CD14-positive monocyte (primary cell): ENCODE measurements at regions not wholly inside any gene's neighbourhood (a gene's known extent, or its start where the extent isn't known, plus 50 kb on each side); places are given as distances from the start of the nearest gene placed in this dataset.

Experiments
- DNase-seq, 3 donors: peaks; one replicate each; pipeline ENCODE4 v3.0.0-alpha.2; 2011 to 2022
- H2AFZ ChIP-seq: 2 replicates; pipeline ENCODE4 v1.6.0; 2012; ENCODE audit warnings: mild to moderate bottlenecking, low read depth, low read length, inconsistent platforms; ENCODE audit not compliant: insufficient read depth, poor library complexity, severe bottlenecking
- H3K27ac ChIP-seq, 2 donors: 1 replicate in 1 of 2; 2 replicates in 1 of 2; pipeline ENCODE4 v1.5.1; 2012 to 2013; ENCODE audit warnings: low read length in 2 of 2, control low read depth in 1 of 2, inconsistent platforms in 1 of 2, low read depth in 1 of 2, mild to moderate bottlenecking in 1 of 2
- H3K27me3 ChIP-seq, 2 donors: one replicate each; pipeline versions ENCODE4 v1.6.0 to v1.6.1; 2011 to 2013; ENCODE audit warnings: low read length in 2 of 2; ENCODE audit not compliant: control insufficient read depth in 2 of 2, insufficient read depth in 2 of 2
- H3K36me3 ChIP-seq, 2 donors: replicated peaks in 1 of 2; 1 replicate in 1 of 2; 2 replicates in 1 of 2; pipeline versions ENCODE4 v1.5.1 to v1.6.1; 2012 to 2013; ENCODE audit warnings: low read length in 2 of 2, control low read depth in 1 of 2, inconsistent platforms in 1 of 2, mild to moderate bottlenecking in 1 of 2; ENCODE audit not compliant: insufficient read depth in 2 of 2, control insufficient read depth in 1 of 2
- H3K4me1 ChIP-seq, 2 donors: 1 replicate in 1 of 2; 2 replicates in 1 of 2; pipeline versions ENCODE4 v1.5.1 to v1.6.1; 2012 to 2013; ENCODE audit warnings: low read length in 2 of 2, control low read depth in 1 of 2, inconsistent platforms in 1 of 2, mild to moderate bottlenecking in 1 of 2, moderate library complexity in 1 of 2; ENCODE audit not compliant: insufficient read depth in 2 of 2, control insufficient read depth in 1 of 2
- H3K4me2 ChIP-seq: replicated peaks from 2 replicates; pipeline ENCODE3; 2012; ENCODE audit warnings: low read length, moderate library complexity, mild to moderate bottlenecking; ENCODE audit not compliant: poor library complexity, severe bottlenecking; ENCODE audit errors: extremely low read depth
- H3K4me3 ChIP-seq, 3 experiments: fragments of 200-600 bp in 1 of 3; sonication (generic) in 1 of 3; replicated peaks in 1 of 3; 1 replicate in 2 of 3; 2 replicates in 1 of 3; pipeline ENCODE4 v1.5.1; 2011 to 2013; ENCODE audit warnings: low read length in 3 of 3, mild to moderate bottlenecking in 3 of 3, control low read depth in 2 of 3, low read depth in 2 of 3, inconsistent platforms in 1 of 3, moderate library complexity in 1 of 3
- H3K79me2 ChIP-seq: 2 replicates; pipeline ENCODE4 v1.6.0; 2012; ENCODE audit warnings: mild to moderate bottlenecking, control low read depth, inconsistent platforms, low read length, moderate library complexity; ENCODE audit not compliant: insufficient read depth
- H3K9ac ChIP-seq: 2 replicates; pipeline ENCODE4 v1.6.0; 2017; ENCODE audit warnings: low read length, mild to moderate bottlenecking; ENCODE audit not compliant: insufficient read depth, poor library complexity, severe bottlenecking
- H3K9me3 ChIP-seq, 2 donors: replicated peaks in 1 of 2; 1 replicate in 1 of 2; 2 replicates in 1 of 2; pipeline versions ENCODE4 v1.5.1 to v1.6.1; 2012 to 2013; ENCODE audit warnings: low read length in 2 of 2, control low read depth in 1 of 2; ENCODE audit not compliant: control insufficient read depth in 1 of 2, insufficient read depth in 1 of 2
- H4K20me1 ChIP-seq: 2 replicates; pipeline ENCODE4 v1.6.0; 2012; ENCODE audit warnings: mild to moderate bottlenecking, low read length, control low read depth, moderate library complexity; ENCODE audit not compliant: insufficient read depth
- H3K27ac Mint-ChIP-seq, 7 donors: one replicate each; pipeline ENCODE4 v1.8.0; 2020; ENCODE audit warnings: mild to moderate bottlenecking in 7 of 7, mixed read lengths in 7 of 7, moderate library complexity in 6 of 7, inconsistent platforms in 2 of 7
- H3K27me3 Mint-ChIP-seq, 3 donors: one replicate each; pipeline ENCODE4 v1.8.0; 2021 to 2022; ENCODE audit warnings: low read depth in 3 of 3, mild to moderate bottlenecking in 3 of 3, mixed read lengths in 3 of 3, moderate library complexity in 3 of 3, inconsistent platforms in 1 of 3
- H3K36me3 Mint-ChIP-seq, 2 donors: one replicate each; pipeline ENCODE4 v1.8.0; 2020; ENCODE audit warnings: mixed read lengths in 2 of 2, inconsistent platforms in 1 of 2, mild to moderate bottlenecking in 1 of 2
- H3K4me1 Mint-ChIP-seq: one replicate; pipeline ENCODE4 v1.8.0; 2020; ENCODE audit warnings: mild to moderate bottlenecking, mixed read lengths
- H3K4me3 Mint-ChIP-seq, 2 donors: one replicate each; pipeline ENCODE4 v1.8.0; 2020; ENCODE audit warnings: mild to moderate bottlenecking in 2 of 2, mixed read lengths in 2 of 2, moderate library complexity in 1 of 2
- H3K9me3 Mint-ChIP-seq, 7 donors: one replicate each; pipeline ENCODE4 v1.8.0; 2020 to 2022; ENCODE audit warnings: mixed read lengths in 7 of 7, mild to moderate bottlenecking in 6 of 7, moderate library complexity in 6 of 7, inconsistent platforms in 2 of 7
- CTCF ChIP-seq: fragments of 200-600 bp; IDR thresholded peaks from one replicate; pipeline ENCODE4 v1.8.0; 2022; ENCODE audit warnings: antibody characterized with exemption, mild to moderate bottlenecking
- WGBS: methylation state at CpG from one replicate; pipeline ENCODE4 v1.1.5; 2013; ENCODE audit warnings: missing lambda C conversion rate; ENCODE audit not compliant: insufficient coverage; 5-methylcytosine and 5-hydroxymethylcytosine counted together
- intact Hi-C, 2 donors: fragments of 100-400 bp; cut with micrococcal nuclease; formaldehyde crosslinking; loops; one replicate each; pipeline versions ENCODE4 v1.15.0 to v1.15.1; 2023

GRCh38 chr18:53935399-53935798 is 289.1 kb downstream of the MBD2 start:
- no peak for TF ChIP-seq CTCF
- DNase-seq, result no peak
- Histone ChIP-seq H3K79me2 (no peaks in the 10 kb centered on the region), H3K9me3 (no peaks in the 10 kb centered on the region), H3K9ac (no peak overlapping the region), H3K27ac (no peak overlapping the region), H3K4me3 (no peak overlapping the region), H2AFZ (no peak overlapping the region), H3K4me1 (no peaks in the 10 kb centered on the region), H3K4me2 (no peak overlapping the region), H3K36me3 (no peaks in the 10 kb centered on the region), H3K27me3 (no peaks in the 10 kb centered on the region), H4K20me1 (no peaks in the 10 kb centered on the region)
- Mint-ChIP-seq H3K27ac (no peak overlapping the region), H3K36me3 (no peaks in the 10 kb centered on the region), H3K4me1 (no peaks in the 10 kb centered on the region), H3K4me3 (no peak overlapping the region), H3K27me3 (no peaks in the 10 kb centered on the region), H3K9me3 (peaks cover 0 to 6% (median 0%) of the 10 kb centered on the region in 7 donors)
- intact Hi-C loops, result no loop called here
- WGBS, result no CpG with 5 or more reads among the region's 2 CpGs

- Histone ChIP-seq H4K20me1 (no peaks in the 10 kb centered on the region), H3K79me2 (no peaks in the 10 kb centered on the region), H3K9me3 (peaks cover 8 to 9% of the 10 kb centered on the region in 2 donors), H3K27me3 (no peaks in the 10 kb centered on the region), H3K4me3 (no peak overlapping the region), H3K4me1 (no peaks in the 10 kb centered on the region), H3K36me3 (no peaks in the 10 kb centered on the region), H3K9ac (no peak overlapping the region), H3K4me2 (no peak overlapping the region), H2AFZ (no peak overlapping the region), H3K27ac (no peak overlapping the region)
- TF ChIP-seq CTCF, result no peak
- peaks cover 1 to 2% (median 2%) of the 10 kb centered on the region in 3 donors for H3K27me3 Mint-ChIP-seq
- no peak for DNase-seq
- H3K9me3 Mint-ChIP-seq, result peaks cover 4 to 11% (median 6%) of the 10 kb centered on the region in 7 donors
- no peaks in the 10 kb centered on the region for H3K4me1 Mint-ChIP-seq
- intact Hi-C loops, result no loop called here
- H3K36me3 Mint-ChIP-seq, result no peaks in the 10 kb centered on the region
- no peak overlapping the region for H3K27ac Mint-ChIP-seq
- H3K4me3 Mint-ChIP-seq, result no peak overlapping the region
- 95% methylated on average over 21 of the region's 25 CpGs for WGBS
Measured at GRCh38 chr18:53920312-53921075, 304.0 kb downstream of the MBD2 start.
